Gastrocnemius medialis (tissue), 4 donors: ENCODE measurements at regions not wholly inside any gene's neighbourhood (a gene's known extent, or its start where the extent isn't known, plus 50 kb on each side); places are given as distances from the start of the nearest gene placed in this dataset.
"Not testable (repeated sequence)": the region's sequence is repeated elsewhere in the genome, so short reads cannot be mapped to it uniquely, and the experiment has no call there.

Experiments used
- ATAC-seq, 2 donors: fragments of 150-250 bp; one replicate each; pipeline ENCODE4 v1.9.1; 2016
- DNase-seq, 2 donors: peaks; one replicate each; pipeline ENCODE4 v3.0.0-alpha.2; 2019
- H3K27ac ChIP-seq, 4 donors: fragments of 200-600 bp; sonication (generic); 1 replicate in 1 of 4; 2 replicates in 3 of 4; pipeline ENCODE4 v1.5.1; 2016 to 2018; ENCODE audit warnings: mild to moderate bottlenecking in 2 of 4, moderate library complexity in 1 of 4
- H3K27me3 ChIP-seq, 3 donors: fragments of 200-600 bp; sonication (generic) in 2 of 3; 1 replicate in 1 of 3; 2 replicates in 2 of 3; pipeline versions ENCODE4 v1.5.1 to v1.6.0; 2016 to 2019; ENCODE audit warnings: mild to moderate bottlenecking in 1 of 3, moderate library complexity in 1 of 3
- H3K36me3 ChIP-seq, 2 donors: fragments of 200-600 bp; sonication (generic) in 1 of 2; one replicate each; pipeline ENCODE4 v1.5.1; 2017 to 2018
- H3K4me1 ChIP-seq, 2 donors: fragments of 200-600 bp; sonication (generic) in 1 of 2; one replicate each; pipeline ENCODE4 v1.5.1; 2016 to 2017; ENCODE audit warnings: mild to moderate bottlenecking in 2 of 2
- H3K4me3 ChIP-seq, 4 donors: fragments of 200-600 bp; sonication (generic) in 3 of 4; 1 replicate in 1 of 4; 2 replicates in 3 of 4; pipeline ENCODE4 v1.5.1; 2016 to 2019; ENCODE audit warnings: mild to moderate bottlenecking in 2 of 4
- H3K9me3 ChIP-seq, 3 donors: fragments of 200-600 bp; sonication (generic) in 2 of 3; 1 replicate in 1 of 3; 2 replicates in 2 of 3; pipeline ENCODE4 v1.5.1; 2016 to 2019
- POLR2A ChIP-seq, 2 donors: fragments of 450-650 bp; IDR thresholded peaks; one replicate each; pipeline ENCODE4 v1.6.1; 2017; ENCODE audit warnings: antibody characterized with exemption in 2 of 2, mild to moderate bottlenecking in 2 of 2, moderate library complexity in 2 of 2
- in situ Hi-C, 4 donors: fragments of 200-750 bp; cut with MboI; loops; one replicate each; pipeline versions ENCODE4 v1.15.0 to v1.8.0; 2017; ENCODE audit warnings: low sequenced_read_pairs in 4 of 4
- intact Hi-C: fragments of 100-400 bp; cut with DNase I; formaldehyde crosslinking; loops from one replicate; pipeline ENCODE4 v1.15.1; 2023; ENCODE audit warnings: low total_unique reads
- TF ChIP-seq, protein P1 (sequence below), 5 experiments: fragments of 450-650 bp in 3 of 5; fragments of 200-600 bp in 2 of 5; sonication (generic) in 2 of 5; IDR thresholded peaks in 4 of 5; conservative IDR thresholded peaks in 1 of 5; 1 replicate in 4 of 5; 2 replicates in 1 of 5; pipeline ENCODE4 v1.5.1; 2016 to 2019; ENCODE audit warnings: antibody characterized with exemption in 5 of 5, mild to moderate bottlenecking in 3 of 5, moderate library complexity in 3 of 5

DNA sequence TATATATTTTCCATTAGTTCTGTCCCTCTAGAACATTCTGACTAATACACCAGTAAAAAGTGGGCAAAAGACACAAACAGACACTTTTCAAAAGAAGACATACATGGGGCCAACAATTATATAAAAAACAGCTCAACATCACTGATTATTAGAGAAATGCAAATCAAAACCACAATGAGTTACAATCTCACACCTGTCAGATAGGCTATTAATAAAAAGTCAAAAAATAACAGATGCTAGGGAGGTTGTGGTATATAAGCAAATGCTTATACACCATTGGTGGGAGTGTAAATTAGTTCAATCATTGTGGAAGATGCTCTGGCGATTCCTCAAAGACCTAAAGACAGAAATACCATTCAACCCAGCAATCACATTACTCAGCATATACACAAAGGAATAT is 1707.8 kb downstream of the GRIK2 start:
- TF ChIP-seq, protein P1, sequence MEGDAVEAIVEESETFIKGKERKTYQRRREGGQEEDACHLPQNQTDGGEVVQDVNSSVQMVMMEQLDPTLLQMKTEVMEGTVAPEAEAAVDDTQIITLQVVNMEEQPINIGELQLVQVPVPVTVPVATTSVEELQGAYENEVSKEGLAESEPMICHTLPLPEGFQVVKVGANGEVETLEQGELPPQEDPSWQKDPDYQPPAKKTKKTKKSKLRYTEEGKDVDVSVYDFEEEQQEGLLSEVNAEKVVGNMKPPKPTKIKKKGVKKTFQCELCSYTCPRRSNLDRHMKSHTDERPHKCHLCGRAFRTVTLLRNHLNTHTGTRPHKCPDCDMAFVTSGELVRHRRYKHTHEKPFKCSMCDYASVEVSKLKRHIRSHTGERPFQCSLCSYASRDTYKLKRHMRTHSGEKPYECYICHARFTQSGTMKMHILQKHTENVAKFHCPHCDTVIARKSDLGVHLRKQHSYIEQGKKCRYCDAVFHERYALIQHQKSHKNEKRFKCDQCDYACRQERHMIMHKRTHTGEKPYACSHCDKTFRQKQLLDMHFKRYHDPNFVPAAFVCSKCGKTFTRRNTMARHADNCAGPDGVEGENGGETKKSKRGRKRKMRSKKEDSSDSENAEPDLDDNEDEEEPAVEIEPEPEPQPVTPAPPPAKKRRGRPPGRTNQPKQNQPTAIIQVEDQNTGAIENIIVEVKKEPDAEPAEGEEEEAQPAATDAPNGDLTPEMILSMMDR (IDR thresholded peaks at IDR 0.05 in 4 of 5, conservative IDR thresholded peaks at IDR 0.05 in 1 of 5) = no peak
- TF ChIP-seq POLR2A (IDR thresholded peaks at IDR 0.05) = no peak
- in situ Hi-C loops (no loop called here), intact Hi-C loops (no loop called here)
- H3K4me3 ChIP-seq = no peak overlapping the region
- DNase-seq = no peak
- no peaks in the 10 kb centered on the region for H3K36me3 ChIP-seq
- H3K4me1 ChIP-seq = no peaks in the 10 kb centered on the region
- H3K27ac ChIP-seq = no peak overlapping the region
- no peaks in the 10 kb centered on the region for H3K9me3 ChIP-seq
- H3K27me3 ChIP-seq = no peaks in the 10 kb centered on the region
- ATAC-seq = no peak

DNA sequence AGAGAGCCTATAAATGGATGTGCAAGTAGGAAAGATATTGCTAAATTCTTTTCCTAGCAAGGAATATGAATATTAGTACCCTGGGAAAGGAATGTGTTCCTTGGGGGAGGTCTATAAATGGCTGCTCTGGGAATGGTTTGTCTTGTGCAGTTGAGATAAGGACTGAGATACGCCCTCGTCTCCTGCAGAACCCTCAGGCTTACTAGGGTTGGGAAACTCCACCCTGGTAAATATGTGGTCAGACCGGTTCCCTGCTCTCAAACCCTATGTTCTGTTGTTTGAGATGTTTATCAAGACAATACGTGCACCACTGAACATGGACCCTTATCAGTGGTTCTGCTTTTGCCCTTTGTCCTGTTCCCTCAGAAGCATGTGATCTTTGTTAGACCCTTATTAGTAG is 1698.9 kb downstream of the GRIK2 start:
- H3K9me3 ChIP-seq, H3K36me3 ChIP-seq, H3K4me1 ChIP-seq, H3K27ac ChIP-seq, intact Hi-C loops, DNase-seq, in situ Hi-C loops, ATAC-seq, H3K27me3 ChIP-seq, H3K4me3 ChIP-seq: not testable (repeated sequence)

DNA sequence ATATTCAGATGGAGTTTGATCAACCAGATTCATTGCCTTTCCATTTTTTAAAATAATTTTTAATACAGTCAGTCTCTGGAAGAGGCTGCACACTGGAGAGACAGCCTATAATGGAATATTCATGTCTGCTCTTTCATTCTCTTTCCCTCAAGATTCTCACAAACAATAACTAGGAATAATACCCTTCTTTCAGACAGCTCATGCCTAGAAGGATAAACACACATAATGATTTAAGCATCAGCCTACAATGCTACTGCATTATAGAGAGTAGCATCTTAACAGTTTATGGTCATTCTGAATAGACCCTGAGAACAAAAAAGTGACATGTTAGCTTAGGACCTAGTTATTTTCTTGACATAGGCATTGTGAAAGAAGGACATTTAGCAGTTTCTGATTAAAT is 1692.3 kb downstream of the GRIK2 start:
- Histone ChIP-seq H3K27ac (no peak overlapping the region), H3K27me3 (no peaks in the 10 kb centered on the region), H3K36me3 (no peaks in the 10 kb centered on the region), H3K4me3 (no peak overlapping the region), H3K9me3 (no peaks in the 10 kb centered on the region), H3K4me1 (no peaks in the 10 kb centered on the region)
- ATAC-seq (no peak), DNase-seq (no peak)
- intact Hi-C loops (no loop called here), in situ Hi-C loops (no loop called here)
- no peak for TF ChIP-seq POLR2A (IDR thresholded peaks at IDR 0.05)
- TF ChIP-seq, protein P1 (IDR thresholded peaks at IDR 0.05 in 4 of 5, conservative IDR thresholded peaks at IDR 0.05 in 1 of 5) = no peak

DNA sequence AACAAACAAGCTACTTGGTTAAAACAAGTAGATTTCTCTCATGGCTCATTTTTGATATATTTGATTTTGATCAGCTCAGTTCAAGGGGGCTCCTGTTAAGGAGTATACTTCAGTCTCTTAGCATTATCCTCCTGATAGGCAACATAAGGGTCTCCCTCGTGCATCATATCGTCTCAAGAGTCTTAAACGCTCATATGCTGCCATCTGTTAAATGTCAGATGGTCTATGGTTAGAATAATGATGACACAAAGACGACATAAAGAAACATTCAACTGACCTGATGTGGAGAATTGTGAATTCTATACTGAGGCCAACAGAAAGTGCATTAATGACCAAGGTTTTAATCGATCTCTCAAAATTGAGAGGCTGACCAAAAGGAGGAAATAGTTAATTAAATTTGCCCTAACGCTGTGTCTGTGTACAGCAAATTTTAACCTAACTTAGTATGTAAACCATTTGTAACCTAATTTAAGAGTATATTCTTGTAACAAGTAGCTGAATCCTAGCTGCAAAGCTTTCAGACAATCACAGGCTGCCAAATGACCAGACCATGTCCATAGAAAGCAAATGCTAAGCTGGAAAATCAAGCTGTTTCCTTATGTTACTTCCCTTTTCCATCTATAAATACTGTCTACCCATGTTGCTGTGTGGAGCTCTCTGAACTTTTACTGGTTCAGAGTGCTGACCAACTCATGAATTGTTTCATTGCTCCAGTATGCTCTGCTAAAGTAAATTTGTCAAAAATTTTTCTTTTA is 1688.5 kb downstream of the GRIK2 start:
- no peak overlapping the region for H3K4me3 ChIP-seq
- in situ Hi-C loops = no loop called here
- H3K9me3 ChIP-seq = no peaks in the 10 kb centered on the region
- ATAC-seq (no peak), DNase-seq (no peak)
- H3K4me1 ChIP-seq = no peaks in the 10 kb centered on the region
- no peak overlapping the region for H3K27ac ChIP-seq
- no peaks in the 10 kb centered on the region for H3K27me3 ChIP-seq
- TF ChIP-seq POLR2A (IDR thresholded peaks at IDR 0.05) = no peak
- TF ChIP-seq, protein P1 (IDR thresholded peaks at IDR 0.05 in 4 of 5, conservative IDR thresholded peaks at IDR 0.05 in 1 of 5) = no peak
- H3K36me3 ChIP-seq = no peaks in the 10 kb centered on the region
- intact Hi-C loops = no loop called here

DNA sequence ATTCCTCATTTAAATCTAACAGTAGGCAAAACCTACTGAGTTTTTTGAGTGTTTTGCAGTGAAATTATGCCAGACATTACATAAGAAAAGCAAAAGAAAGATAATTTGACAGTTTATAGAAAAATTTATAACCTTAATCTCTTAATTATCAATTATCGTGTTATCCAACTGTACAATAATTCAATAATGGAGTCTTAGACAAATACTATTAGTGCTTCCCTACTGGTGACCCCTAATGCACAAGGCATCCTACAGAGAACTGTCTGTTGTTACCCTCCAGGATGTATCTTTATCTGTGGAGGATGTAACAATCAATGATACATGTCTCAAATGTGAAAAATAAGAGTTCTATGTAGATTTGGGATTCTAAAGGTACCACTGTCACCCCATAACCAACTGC is 1687.6 kb downstream of the GRIK2 start:
- no peak for ATAC-seq
- Histone ChIP-seq H3K36me3 (no peaks in the 10 kb centered on the region), H3K9me3 (no peaks in the 10 kb centered on the region), H3K4me3 (no peak overlapping the region), H3K27ac (no peak overlapping the region), H3K4me1 (no peaks in the 10 kb centered on the region), H3K27me3 (no peaks in the 10 kb centered on the region)
- DNase-seq = no peak
- intact Hi-C loops (no loop called here), in situ Hi-C loops (no loop called here)
- TF ChIP-seq, protein P1 (IDR thresholded peaks at IDR 0.05 in 4 of 5, conservative IDR thresholded peaks at IDR 0.05 in 1 of 5) = no peak
- no peak for TF ChIP-seq POLR2A (IDR thresholded peaks at IDR 0.05)
